ENCODE measurements at regions not wholly inside any gene's neighbourhood (a gene's known extent, or its start where the extent isn't known, plus 50 kb on each side); places are given as distances from the start of the nearest gene placed in this dataset.

- no peak overlapping the region for H3K9ac ChIP-seq (ENCODE audit: low read length in 5 of 5)
- H3K27ac ChIP-seq (ENCODE audit: low read depth, low read length): no peak overlapping the region
- peaks cover 4 to 19% (median 7%) of the 10 kb centered on the region in 5 donors for H3K9me3 ChIP-seq (ENCODE audit: control insufficient read depth in 5 of 5, low read length in 5 of 5)
- peaks cover 8 to 16% (median 13%) of the 10 kb centered on the region in 5 donors for H3K27me3 ChIP-seq (ENCODE audit: control insufficient read depth in 5 of 5, insufficient read depth in 4 of 5, low read length in 5 of 5)
- H3K36me3 ChIP-seq (ENCODE audit: control insufficient read depth in 5 of 5, insufficient read depth in 5 of 5, low read length in 5 of 5): no peaks in the 10 kb centered on the region
- peaks cover 0 to 7% (median 0%) of the 10 kb centered on the region in 5 donors for H3K4me1 ChIP-seq (ENCODE audit: control insufficient read depth in 5 of 5, insufficient read depth in 5 of 5, low read length in 5 of 5)
- no peak overlapping the region for H3K4me3 ChIP-seq (ENCODE audit: low read depth in 1 of 5, low read length in 5 of 5)
These were observed 176.4 kb upstream of the CST7 start for GRCh38 chr20:24772667-24773066.

- Histone ChIP-seq H3K36me3 (ENCODE audit: control insufficient read depth in 5 of 5, insufficient read depth in 5 of 5, low read length in 5 of 5) (no peaks in the 10 kb centered on the region), H3K4me1 (ENCODE audit: control insufficient read depth in 5 of 5, insufficient read depth in 5 of 5, low read length in 5 of 5) (peaks cover 0 to 7% (median 0%) of the 10 kb centered on the region in 5 donors), H3K9ac (ENCODE audit: low read length in 5 of 5) (no peak overlapping the region), H3K4me3 (ENCODE audit: low read depth in 1 of 5, low read length in 5 of 5) (no peak overlapping the region), H3K27ac (ENCODE audit: low read depth, low read length) (no peak overlapping the region), H3K9me3 (ENCODE audit: control insufficient read depth in 5 of 5, low read length in 5 of 5) (peaks cover 4 to 19% (median 7%) of the 10 kb centered on the region in 5 donors), H3K27me3 (ENCODE audit: control insufficient read depth in 5 of 5, insufficient read depth in 4 of 5, low read length in 5 of 5) (peaks cover 8 to 16% (median 13%) of the 10 kb centered on the region in 5 donors)
These were observed 175.9 kb upstream of the CST7 start for GRCh38 chr20:24773168-24773567.

- Histone ChIP-seq H3K4me1 (ENCODE audit: control insufficient read depth in 5 of 5, insufficient read depth in 5 of 5, low read length in 5 of 5) (peaks cover 0 to 10% (median 0%) of the 10 kb centered on the region in 5 donors), H3K9me3 (ENCODE audit: control insufficient read depth in 5 of 5, low read length in 5 of 5) (peaks cover 4 to 19% (median 7%) of the 10 kb centered on the region in 5 donors), H3K27me3 (ENCODE audit: control insufficient read depth in 5 of 5, insufficient read depth in 4 of 5, low read length in 5 of 5) (peaks cover 8 to 19% (median 15%) of the 10 kb centered on the region in 5 donors), H3K4me3 (ENCODE audit: low read depth in 1 of 5, low read length in 5 of 5) (no peak overlapping the region), H3K9ac (ENCODE audit: low read length in 5 of 5) (no peak overlapping the region), H3K36me3 (ENCODE audit: control insufficient read depth in 5 of 5, insufficient read depth in 5 of 5, low read length in 5 of 5) (no peaks in the 10 kb centered on the region), H3K27ac (ENCODE audit: low read depth, low read length) (no peak overlapping the region)
These were observed 175.3 kb upstream of the CST7 start for GRCh38 chr20:24773751-24774201.

- Histone ChIP-seq H3K4me1 (ENCODE audit: control insufficient read depth in 5 of 5, insufficient read depth in 5 of 5, low read length in 5 of 5) (peaks cover 0 to 15% (median 0%) of the 10 kb centered on the region in 5 donors), H3K36me3 (ENCODE audit: control insufficient read depth in 5 of 5, insufficient read depth in 5 of 5, low read length in 5 of 5) (no peaks in the 10 kb centered on the region), H3K27ac (ENCODE audit: low read depth, low read length) (no peak overlapping the region), H3K9me3 (ENCODE audit: control insufficient read depth in 5 of 5, low read length in 5 of 5) (peaks cover 4 to 19% (median 7%) of the 10 kb centered on the region in 5 donors), H3K9ac (ENCODE audit: low read length in 5 of 5) (no peak overlapping the region), H3K4me3 (ENCODE audit: low read depth in 1 of 5, low read length in 5 of 5) (no peak overlapping the region), H3K27me3 (ENCODE audit: control insufficient read depth in 5 of 5, insufficient read depth in 4 of 5, low read length in 5 of 5) (peaks cover 7 to 24% (median 15%) of the 10 kb centered on the region in 5 donors)
These were observed 173.1 kb upstream of the CST7 start for GRCh38 chr20:24775966-24776365.

GRCh38 chr20:24776755-24777271, 172.3 kb upstream of the CST7 start:
- Histone ChIP-seq H3K9ac (ENCODE audit: low read length in 5 of 5) (no peak overlapping the region), H3K4me3 (ENCODE audit: low read depth in 1 of 5, low read length in 5 of 5) (no peak overlapping the region), H3K36me3 (ENCODE audit: control insufficient read depth in 5 of 5, insufficient read depth in 5 of 5, low read length in 5 of 5) (no peaks in the 10 kb centered on the region), H3K4me1 (ENCODE audit: control insufficient read depth in 5 of 5, insufficient read depth in 5 of 5, low read length in 5 of 5) (peaks cover 0 to 10% (median 0%) of the 10 kb centered on the region in 5 donors), H3K27me3 (ENCODE audit: control insufficient read depth in 5 of 5, insufficient read depth in 4 of 5, low read length in 5 of 5) (peaks cover 8 to 21% (median 13%) of the 10 kb centered on the region in 5 donors), H3K9me3 (ENCODE audit: control insufficient read depth in 5 of 5, low read length in 5 of 5) (peaks cover 4 to 19% (median 7%) of the 10 kb centered on the region in 5 donors), H3K27ac (ENCODE audit: low read depth, low read length) (no peak overlapping the region)

- H3K4me1 ChIP-seq (ENCODE audit: control insufficient read depth in 5 of 5, insufficient read depth in 5 of 5, low read length in 5 of 5): peaks cover 0 to 8% (median 0%) of the 10 kb centered on the region in 5 donors
These were observed 171.3 kb upstream of the CST7 start for GRCh38 chr20:24777746-24778145.

GRCh38 chr20:24778585-24779031, 170.5 kb upstream of the CST7 start:
- Histone ChIP-seq H3K4me1 (ENCODE audit: control insufficient read depth in 5 of 5, insufficient read depth in 5 of 5, low read length in 5 of 5) (peaks cover 0 to 9% (median 0%) of the 10 kb centered on the region in 5 donors), H3K27ac (ENCODE audit: low read depth, low read length) (no peak overlapping the region), H3K4me3 (ENCODE audit: low read depth in 1 of 5, low read length in 5 of 5) (no peak overlapping the region), H3K27me3 (ENCODE audit: control insufficient read depth in 5 of 5, insufficient read depth in 4 of 5, low read length in 5 of 5) (peaks cover 4 to 12% (median 8%) of the 10 kb centered on the region in 5 donors), H3K9me3 (ENCODE audit: control insufficient read depth in 5 of 5, low read length in 5 of 5) (peaks cover 4 to 19% (median 10%) of the 10 kb centered on the region in 5 donors), H3K9ac (ENCODE audit: low read length in 5 of 5) (no peak overlapping the region), H3K36me3 (ENCODE audit: control insufficient read depth in 5 of 5, insufficient read depth in 5 of 5, low read length in 5 of 5) (no peaks in the 10 kb centered on the region)

More at GRCh38 chr20:24777746-24778145, 171.3 kb upstream of the CST7 start:
- Histone ChIP-seq H3K9me3 (ENCODE audit: control insufficient read depth in 5 of 5, low read length in 5 of 5) (peaks cover 4 to 19% (median 7%) of the 10 kb centered on the region in 5 donors), H3K4me3 (ENCODE audit: low read depth in 1 of 5, low read length in 5 of 5) (no peak overlapping the region), H3K36me3 (ENCODE audit: control insufficient read depth in 5 of 5, insufficient read depth in 5 of 5, low read length in 5 of 5) (no peaks in the 10 kb centered on the region), H3K27me3 (ENCODE audit: control insufficient read depth in 5 of 5, insufficient read depth in 4 of 5, low read length in 5 of 5) (peaks cover 4 to 13% (median 9%) of the 10 kb centered on the region in 5 donors), H3K27ac (ENCODE audit: low read depth, low read length) (no peak overlapping the region), H3K9ac (ENCODE audit: low read length in 5 of 5) (no peak overlapping the region)

GRCh38 chr20:24779131-24779530, 169.9 kb upstream of the CST7 start:
- Histone ChIP-seq H3K4me1 (ENCODE audit: control insufficient read depth in 5 of 5, insufficient read depth in 5 of 5, low read length in 5 of 5) (peaks cover 0 to 10% (median 0%) of the 10 kb centered on the region in 5 donors), H3K36me3 (ENCODE audit: control insufficient read depth in 5 of 5, insufficient read depth in 5 of 5, low read length in 5 of 5) (no peaks in the 10 kb centered on the region), H3K9ac (ENCODE audit: low read length in 5 of 5) (no peak overlapping the region), H3K27ac (ENCODE audit: low read depth, low read length) (no peak overlapping the region), H3K4me3 (ENCODE audit: low read depth in 1 of 5, low read length in 5 of 5) (no peak overlapping the region), H3K27me3 (ENCODE audit: control insufficient read depth in 5 of 5, insufficient read depth in 4 of 5, low read length in 5 of 5) (peaks cover 4 to 9% (median 8%) of the 10 kb centered on the region in 5 donors), H3K9me3 (ENCODE audit: control insufficient read depth in 5 of 5, low read length in 5 of 5) (peaks cover 4 to 20% (median 11%) of the 10 kb centered on the region in 5 donors)

GRCh38 chr20:24779946-24780345, 169.1 kb upstream of the CST7 start:
- peaks cover 4 to 12% (median 8%) of the 10 kb centered on the region in 5 donors for H3K27me3 ChIP-seq (ENCODE audit: control insufficient read depth in 5 of 5, insufficient read depth in 4 of 5, low read length in 5 of 5)
- H3K9me3 ChIP-seq (ENCODE audit: control insufficient read depth in 5 of 5, low read length in 5 of 5): peaks cover 4 to 15% (median 10%) of the 10 kb centered on the region in 5 donors
- H3K27ac ChIP-seq (ENCODE audit: low read depth, low read length): no peak overlapping the region
- no peak overlapping the region for H3K9ac ChIP-seq (ENCODE audit: low read length in 5 of 5)
- H3K36me3 ChIP-seq (ENCODE audit: control insufficient read depth in 5 of 5, insufficient read depth in 5 of 5, low read length in 5 of 5): no peaks in the 10 kb centered on the region
- H3K4me3 ChIP-seq (ENCODE audit: low read depth in 1 of 5, low read length in 5 of 5): no peak overlapping the region
- H3K4me1 ChIP-seq (ENCODE audit: control insufficient read depth in 5 of 5, insufficient read depth in 5 of 5, low read length in 5 of 5): peaks cover 0 to 12% (median 0%) of the 10 kb centered on the region in 5 donors

- H3K27ac ChIP-seq (ENCODE audit: low read depth, low read length): no peak overlapping the region
- peaks cover 4 to 12% (median 8%) of the 10 kb centered on the region in 5 donors for H3K27me3 ChIP-seq (ENCODE audit: control insufficient read depth in 5 of 5, insufficient read depth in 4 of 5, low read length in 5 of 5)
- no peaks in the 10 kb centered on the region for H3K36me3 ChIP-seq (ENCODE audit: control insufficient read depth in 5 of 5, insufficient read depth in 5 of 5, low read length in 5 of 5)
- H3K4me3 ChIP-seq (ENCODE audit: low read depth in 1 of 5, low read length in 5 of 5): no peak overlapping the region
- no peak overlapping the region for H3K9ac ChIP-seq (ENCODE audit: low read length in 5 of 5)
- peaks cover 0 to 10% (median 7%) of the 10 kb centered on the region in 5 donors for H3K9me3 ChIP-seq (ENCODE audit: control insufficient read depth in 5 of 5, low read length in 5 of 5)
- peaks cover 0 to 18% (median 7%) of the 10 kb centered on the region in 5 donors for H3K4me1 ChIP-seq (ENCODE audit: control insufficient read depth in 5 of 5, insufficient read depth in 5 of 5, low read length in 5 of 5)
These were observed 168.2 kb upstream of the CST7 start for GRCh38 chr20:24780674-24781417.
